Large intestine (tissue), 3 donors: ENCODE measurements at regions not wholly inside any gene's neighbourhood (a gene's known extent, or its start where the extent isn't known, plus 50 kb on each side); places are given as distances from the start of the nearest gene placed in this dataset.

Experiments
- DNase-seq, 2 donors: peaks; one replicate each; pipeline versions ENCODE4 v3.0.0 to v3.0.0-alpha.2; 2013
- H3K27ac ChIP-seq: one replicate; pipeline ENCODE4 v1.5.1; 2013; ENCODE audit warnings: low read length
- H3K27me3 ChIP-seq: 2 replicates; pipeline ENCODE4 v1.6.1; 2013; ENCODE audit warnings: low read length; ENCODE audit not compliant: control insufficient read depth, insufficient read depth
- H3K36me3 ChIP-seq: 2 replicates; pipeline ENCODE4 v1.6.1; 2013; ENCODE audit warnings: low read length; ENCODE audit not compliant: control insufficient read depth, insufficient read depth
- H3K4me1 ChIP-seq: one replicate; pipeline ENCODE4 v1.6.1; 2013; ENCODE audit warnings: low read length; ENCODE audit not compliant: control insufficient read depth, insufficient read depth
- H3K4me3 ChIP-seq: one replicate; pipeline ENCODE4 v1.5.1; 2013; ENCODE audit warnings: low read length
- H3K9me3 ChIP-seq: one replicate; pipeline ENCODE4 v1.6.1; 2013; ENCODE audit warnings: mild to moderate bottlenecking, low read depth, low read length, moderate library complexity; ENCODE audit not compliant: control insufficient read depth
- WGBS: methylation state at CpG from one replicate; pipeline ENCODE4 v1.1.5; 2013; ENCODE audit warnings: low lambda C conversion rate; ENCODE audit not compliant: insufficient coverage; 5-methylcytosine and 5-hydroxymethylcytosine counted together

DNA sequence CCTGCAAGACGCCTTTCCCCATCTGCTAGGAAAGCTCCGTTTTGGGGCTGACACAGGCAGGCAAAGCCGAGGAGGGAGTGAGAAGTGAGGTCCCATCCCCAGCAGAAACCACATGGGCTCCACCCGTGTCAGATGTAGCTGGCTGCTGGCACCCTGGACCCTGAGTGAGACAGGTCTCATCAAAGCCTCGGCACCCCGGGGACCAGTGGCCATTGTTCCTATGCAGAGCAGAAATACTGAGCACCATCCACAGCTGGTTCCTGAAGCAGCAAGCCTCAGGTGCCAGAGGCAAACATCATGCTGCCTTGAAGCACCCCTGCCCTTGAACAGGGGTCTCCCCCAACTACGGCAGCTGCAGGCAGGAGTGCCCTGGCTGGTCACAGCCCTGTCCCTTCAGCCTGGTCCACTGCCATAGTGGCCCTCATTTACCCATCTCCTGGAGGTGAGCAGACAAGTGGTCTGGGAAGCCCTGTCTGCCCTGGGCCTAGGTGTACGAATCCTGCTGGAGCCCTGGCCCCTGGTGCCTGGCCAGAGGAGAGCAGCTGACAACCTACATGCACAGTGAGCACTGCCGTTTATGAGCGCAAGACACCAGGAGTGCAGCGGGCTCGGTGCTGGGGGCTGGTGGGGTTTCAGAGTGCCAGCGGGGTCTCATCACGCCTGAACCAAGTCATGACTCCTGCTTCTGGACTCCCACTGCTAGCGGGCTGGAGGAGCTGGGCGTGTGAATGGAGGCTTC, 289.8 kb upstream of the RTL1 start:
- Histone ChIP-seq H3K27ac (no peak overlapping the region), H3K4me3 (no peak overlapping the region), H3K27me3 (no peaks in the 10 kb centered on the region), H3K9me3 (no peaks in the 10 kb centered on the region), H3K36me3 (no peaks in the 10 kb centered on the region), H3K4me1 (no peaks in the 10 kb centered on the region)
- no CpG with 5 or more reads among the region's 16 CpGs for WGBS
- DNase-seq = no peak

DNA sequence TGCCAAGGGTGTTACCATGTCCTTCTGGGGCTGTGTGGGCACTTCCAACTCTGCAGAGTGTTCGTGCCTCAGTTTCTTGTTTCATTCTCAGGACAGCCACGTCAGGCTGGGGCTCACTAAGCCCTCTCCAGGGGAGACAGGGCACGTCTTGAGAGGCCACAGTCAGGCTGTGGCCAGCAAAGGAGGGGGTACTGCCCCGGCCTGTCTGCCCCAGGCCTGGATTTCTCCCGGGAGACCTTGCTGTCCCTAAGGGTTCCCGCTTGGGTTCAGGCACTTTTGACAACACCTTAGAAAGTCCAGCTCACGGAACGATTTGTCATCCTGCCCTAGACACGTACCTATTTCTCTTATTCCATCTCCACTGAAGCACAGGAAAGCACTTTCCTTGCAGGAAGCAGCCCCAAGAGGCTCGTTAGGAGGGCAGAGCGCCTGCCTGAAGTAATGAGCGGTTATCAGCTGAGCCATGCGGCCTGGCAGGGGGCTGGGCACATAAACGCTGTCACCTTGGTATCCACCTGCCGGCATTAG, 290.4 kb upstream of the RTL1 start:
- no peaks in the 10 kb centered on the region for H3K36me3 ChIP-seq
- H3K27me3 ChIP-seq = no peaks in the 10 kb centered on the region
- DNase-seq = no peak
- H3K4me1 ChIP-seq = no peaks in the 10 kb centered on the region
- no peak overlapping the region for H3K27ac ChIP-seq
- WGBS = 83% methylated on average over 1 of the region's 15 CpGs
- H3K4me3 ChIP-seq = no peak overlapping the region
- no peaks in the 10 kb centered on the region for H3K9me3 ChIP-seq

DNA sequence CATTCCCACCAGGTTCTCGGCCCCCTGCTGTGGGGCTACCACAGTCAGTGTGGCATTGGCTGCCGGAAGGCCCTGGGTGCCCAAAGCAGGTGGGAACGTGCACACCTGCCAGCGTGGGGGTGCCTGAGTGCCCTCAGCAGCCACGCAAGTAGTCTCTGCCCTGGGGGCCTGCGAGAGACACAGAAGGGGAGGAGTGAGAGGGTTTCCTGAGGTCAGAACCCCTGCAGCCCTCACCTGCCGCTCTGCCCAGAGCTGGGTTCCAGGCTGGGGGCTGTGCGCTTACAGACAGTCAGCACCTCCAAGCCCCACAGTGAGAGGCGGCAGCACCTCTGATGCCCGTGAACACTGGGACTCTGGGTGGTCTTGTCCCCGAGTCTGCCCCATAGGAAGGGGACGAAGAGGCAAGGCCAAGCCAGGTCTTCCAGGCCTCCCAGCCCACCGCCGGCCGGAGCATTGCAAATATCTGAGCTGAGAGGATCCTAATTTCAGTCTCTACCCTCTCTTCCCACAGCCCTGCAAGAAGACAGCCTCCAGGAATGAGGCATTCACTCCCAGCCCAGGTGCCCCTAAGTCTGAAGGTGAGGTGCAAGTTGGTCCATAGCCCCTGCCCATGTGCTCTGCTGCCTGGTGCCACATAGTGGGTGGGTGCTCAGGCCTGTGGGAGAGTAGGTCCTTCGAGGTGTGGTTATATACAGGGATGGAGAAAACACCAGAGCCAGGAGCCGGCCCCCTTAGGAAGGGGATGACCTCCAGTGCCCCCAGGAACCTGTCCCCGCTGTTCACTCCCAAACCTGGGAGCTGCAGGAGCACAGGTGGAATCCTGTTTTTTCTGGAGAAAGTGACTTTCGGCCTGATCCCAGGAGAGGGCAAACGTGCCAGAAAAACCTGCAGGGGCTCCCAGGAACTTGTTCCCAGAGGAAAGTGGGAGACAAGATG, 291.1 kb upstream of the RTL1 start:
- H3K36me3 ChIP-seq = no peaks in the 10 kb centered on the region
- no CpG with 5 or more reads among the region's 20 CpGs for WGBS

DNA sequence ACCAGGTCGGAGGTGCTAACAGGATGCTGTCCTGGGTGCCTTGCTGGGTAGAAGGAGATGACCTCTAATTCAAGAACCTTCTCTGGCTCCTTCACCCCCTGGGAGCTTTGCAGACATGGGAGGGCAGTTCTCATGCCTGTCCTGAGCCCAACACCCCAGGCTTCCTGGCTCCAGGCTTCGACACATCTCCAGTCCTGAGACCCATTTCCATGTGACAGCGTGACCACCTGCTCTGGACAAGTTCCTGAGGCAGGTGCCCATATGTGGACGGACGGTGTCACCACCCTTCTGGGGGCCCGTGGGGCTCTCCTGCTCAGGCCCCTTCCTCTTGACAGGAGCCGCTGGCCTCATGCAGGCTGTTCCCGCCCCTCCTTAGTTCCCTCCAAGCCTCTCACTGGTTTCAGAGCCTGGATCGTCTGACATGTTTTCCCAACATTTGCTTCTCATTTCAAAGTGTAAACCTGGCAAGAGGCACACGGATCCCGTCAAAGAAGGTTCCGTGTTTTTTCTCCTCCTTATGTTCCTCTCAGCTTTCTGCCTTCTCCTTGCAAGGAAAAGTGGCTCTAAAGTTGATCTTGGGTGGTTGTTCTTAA, 291.9 kb upstream of the RTL1 start:
- H3K27me3 ChIP-seq = no peaks in the 10 kb centered on the region
- no peak overlapping the region for H3K27ac ChIP-seq
- WGBS = 60% methylated on average over 1 of the region's 12 CpGs
- no peak overlapping the region for H3K4me3 ChIP-seq
- no peaks in the 10 kb centered on the region for H3K36me3 ChIP-seq
- DNase-seq = no peak
- H3K4me1 ChIP-seq = no peaks in the 10 kb centered on the region
- H3K9me3 ChIP-seq = no peaks in the 10 kb centered on the region

More for the DNA sequence above, 291.1 kb upstream of the RTL1 start:
- no peak overlapping the region for H3K27ac ChIP-seq
- H3K9me3 ChIP-seq = no peaks in the 10 kb centered on the region
- H3K4me1 ChIP-seq = no peaks in the 10 kb centered on the region
- DNase-seq = no peak
- H3K4me3 ChIP-seq = no peak overlapping the region
- H3K27me3 ChIP-seq = no peaks in the 10 kb centered on the region

DNA sequence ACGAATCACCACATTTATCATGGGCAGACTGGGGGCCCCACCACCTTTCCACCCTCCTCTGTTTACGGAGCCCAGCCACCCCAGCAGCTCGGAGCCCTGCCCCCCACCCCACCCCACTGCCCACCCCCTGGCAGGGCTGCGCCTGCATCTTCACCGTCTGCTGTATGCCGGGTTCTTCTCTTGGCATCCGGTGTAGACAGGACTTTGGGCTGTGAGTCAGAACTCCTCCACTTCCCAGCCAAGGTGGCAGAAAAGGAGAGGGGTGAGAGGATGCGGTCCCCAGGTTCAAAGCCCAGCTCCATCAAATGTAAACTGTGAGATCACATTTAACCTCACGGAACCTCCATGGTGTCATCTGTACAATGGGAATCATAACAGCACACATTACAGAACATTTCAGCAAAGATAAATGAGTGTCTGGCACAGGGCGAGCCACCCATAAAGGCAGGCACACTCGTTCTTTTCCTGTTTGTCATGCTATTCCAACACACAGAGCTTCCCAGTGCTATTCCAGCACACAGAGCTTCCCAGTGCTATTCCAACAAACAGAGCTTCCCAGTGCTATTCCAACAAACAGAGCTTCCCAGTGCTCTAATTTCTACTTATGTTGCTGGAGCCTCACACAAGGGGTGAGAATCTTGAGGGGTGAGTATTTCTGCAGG, 292.7 kb upstream of the RTL1 start:
- Histone ChIP-seq H3K9me3 (no peaks in the 10 kb centered on the region), H3K36me3 (no peaks in the 10 kb centered on the region), H3K4me1 (no peaks in the 10 kb centered on the region), H3K27ac (no peak overlapping the region), H3K27me3 (no peaks in the 10 kb centered on the region), H3K4me3 (no peak overlapping the region)
- WGBS = no CpG with 5 or more reads among the region's 11 CpGs
- no peak for DNase-seq

- no CpG with 5 or more reads among the region's 11 CpGs for WGBS
- H3K4me3 ChIP-seq = no peak overlapping the region
Observed at GRCh38 chr14:101196795-101197590, 293.5 kb upstream of the RTL1 start.

GRCh38 chr14:101197595-101198397, 294.3 kb upstream of the RTL1 start:
- Histone ChIP-seq H3K4me3 (no peak overlapping the region), H3K27ac (no peak overlapping the region), H3K27me3 (no peaks in the 10 kb centered on the region), H3K9me3 (no peaks in the 10 kb centered on the region), H3K4me1 (no peaks in the 10 kb centered on the region), H3K36me3 (no peaks in the 10 kb centered on the region)
- no CpG with 5 or more reads among the region's 18 CpGs for WGBS
- no peak for DNase-seq

More at GRCh38 chr14:101196795-101197590, 293.5 kb upstream of the RTL1 start:
- H3K9me3 ChIP-seq = no peaks in the 10 kb centered on the region
- DNase-seq = no peak
- no peaks in the 10 kb centered on the region for H3K36me3 ChIP-seq
- H3K4me1 ChIP-seq = no peaks in the 10 kb centered on the region
- no peak overlapping the region for H3K27ac ChIP-seq
- no peaks in the 10 kb centered on the region for H3K27me3 ChIP-seq

DNA sequence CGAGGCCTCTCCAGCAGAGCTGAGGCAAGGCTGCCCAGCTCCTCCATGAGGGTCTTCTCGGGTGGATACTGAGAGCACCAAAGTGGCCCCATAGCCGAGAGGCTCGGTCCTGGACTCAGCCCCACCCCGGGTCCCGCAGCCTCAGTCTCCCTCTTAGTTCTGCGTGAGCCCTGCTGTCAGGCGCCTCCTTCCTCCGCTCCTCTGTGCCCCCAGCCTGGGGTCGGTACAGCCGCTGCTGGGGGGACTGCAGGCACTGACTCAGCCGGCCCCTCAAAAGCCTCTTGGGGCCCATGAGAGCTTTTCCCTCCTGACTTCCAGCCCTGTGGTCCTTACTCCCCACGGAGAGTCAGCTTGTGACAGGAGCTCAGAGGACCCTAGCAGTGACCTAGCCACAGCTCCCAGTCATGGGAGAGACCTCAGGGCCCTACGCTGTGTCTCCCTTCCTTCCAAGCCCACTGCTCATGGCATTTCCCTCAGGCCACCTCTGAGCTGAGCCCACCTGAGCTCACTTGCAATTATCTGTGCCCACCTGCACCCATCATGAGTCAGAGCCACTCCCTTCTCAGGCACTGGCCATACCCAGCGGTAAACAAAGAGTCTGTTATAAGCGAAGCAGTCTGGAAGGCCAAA, 295.0 kb upstream of the RTL1 start:
- no peak for DNase-seq
- H3K27me3 ChIP-seq = no peaks in the 10 kb centered on the region

More for the DNA sequence above, 295.0 kb upstream of the RTL1 start:
- no peaks in the 10 kb centered on the region for H3K9me3 ChIP-seq
- H3K4me3 ChIP-seq = no peak overlapping the region
- no peak overlapping the region for H3K27ac ChIP-seq
- H3K4me1 ChIP-seq = no peaks in the 10 kb centered on the region
- no peaks in the 10 kb centered on the region for H3K36me3 ChIP-seq
- WGBS = no CpG with 5 or more reads among the region's 16 CpGs
